ENCODE measurements at regions not wholly inside any gene's neighbourhood (a gene's known extent, or its start where the extent isn't known, plus 50 kb on each side); places are given as distances from the start of the nearest gene placed in this dataset.

DNA sequence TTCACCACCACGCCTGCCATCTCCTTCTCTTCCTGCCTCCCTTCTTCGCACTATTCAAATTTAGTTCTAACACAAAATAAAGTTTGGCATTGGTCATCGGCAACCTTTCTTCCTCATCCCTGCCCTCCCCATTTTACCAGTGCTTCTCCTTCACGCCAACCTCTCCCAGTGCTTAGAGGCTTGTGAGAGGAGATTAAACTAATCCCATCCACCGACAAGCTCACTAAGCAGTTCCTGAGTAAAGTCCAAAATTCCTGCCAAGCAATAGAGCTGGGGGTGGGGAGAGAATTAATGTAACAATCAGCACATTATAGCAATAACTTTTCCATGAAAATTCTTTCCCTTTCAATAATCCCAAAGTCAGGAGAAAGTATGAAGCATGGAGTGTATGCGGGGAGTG, 157.4 kb upstream of the GMNC start:
- TF ChIP-seq, protein P1, sequence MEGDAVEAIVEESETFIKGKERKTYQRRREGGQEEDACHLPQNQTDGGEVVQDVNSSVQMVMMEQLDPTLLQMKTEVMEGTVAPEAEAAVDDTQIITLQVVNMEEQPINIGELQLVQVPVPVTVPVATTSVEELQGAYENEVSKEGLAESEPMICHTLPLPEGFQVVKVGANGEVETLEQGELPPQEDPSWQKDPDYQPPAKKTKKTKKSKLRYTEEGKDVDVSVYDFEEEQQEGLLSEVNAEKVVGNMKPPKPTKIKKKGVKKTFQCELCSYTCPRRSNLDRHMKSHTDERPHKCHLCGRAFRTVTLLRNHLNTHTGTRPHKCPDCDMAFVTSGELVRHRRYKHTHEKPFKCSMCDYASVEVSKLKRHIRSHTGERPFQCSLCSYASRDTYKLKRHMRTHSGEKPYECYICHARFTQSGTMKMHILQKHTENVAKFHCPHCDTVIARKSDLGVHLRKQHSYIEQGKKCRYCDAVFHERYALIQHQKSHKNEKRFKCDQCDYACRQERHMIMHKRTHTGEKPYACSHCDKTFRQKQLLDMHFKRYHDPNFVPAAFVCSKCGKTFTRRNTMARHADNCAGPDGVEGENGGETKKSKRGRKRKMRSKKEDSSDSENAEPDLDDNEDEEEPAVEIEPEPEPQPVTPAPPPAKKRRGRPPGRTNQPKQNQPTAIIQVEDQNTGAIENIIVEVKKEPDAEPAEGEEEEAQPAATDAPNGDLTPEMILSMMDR (conservative IDR thresholded peaks at IDR 0.05; ENCODE audit: low read depth, low read length), result no peak
- no peak for TF ChIP-seq EZH2 (IDR thresholded peaks at IDR 0.05; ENCODE audit: borderline replicate concordance, low read depth, low read length, poor library complexity, severe bottlenecking)

All from A673 (cell line).